ENCODE measurements at regions not wholly inside any gene's neighbourhood (a gene's known extent, or its start where the extent isn't known, plus 50 kb on each side); places are given as distances from the start of the nearest gene placed in this dataset.

DNA sequence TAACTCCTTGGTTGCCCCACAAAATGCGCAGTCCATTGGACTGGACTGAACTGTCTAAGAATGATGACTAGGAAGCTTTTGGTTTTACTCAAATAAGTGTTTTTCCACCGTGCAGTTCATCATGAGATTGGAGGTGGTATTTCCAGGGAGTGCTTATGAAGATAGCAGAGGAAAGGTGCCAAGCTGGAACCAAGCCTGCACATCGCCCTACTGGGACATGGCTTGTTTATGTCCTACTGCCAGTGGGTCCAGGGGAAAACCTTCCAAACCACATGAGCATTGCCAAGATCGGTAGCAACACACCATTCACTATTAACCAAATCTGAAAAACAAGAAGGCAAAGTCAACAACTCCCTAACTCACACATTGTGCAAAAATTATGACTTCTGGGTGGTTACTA is 54.7 kb upstream of the DSCAM start:
- no peak for DNase-seq

DNA sequence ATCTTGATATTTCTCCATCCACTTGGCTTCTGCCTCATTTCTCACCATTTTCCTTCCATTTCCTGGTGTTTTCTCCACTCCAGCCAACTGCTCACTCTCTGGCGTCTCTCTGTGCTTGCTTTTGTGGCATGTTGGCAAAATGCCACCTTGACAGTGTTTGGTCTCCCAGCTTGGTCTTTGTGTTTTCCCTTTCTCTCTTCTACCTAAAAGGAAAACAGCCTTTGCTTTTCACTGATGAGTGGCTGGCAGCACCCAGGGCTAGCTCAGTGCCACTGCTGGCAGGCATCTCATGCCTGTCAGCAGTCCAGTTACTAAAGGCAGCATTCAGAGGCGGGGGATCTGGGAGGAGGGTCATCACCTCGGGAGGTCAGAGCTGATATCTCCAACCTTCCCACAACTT is 55.3 kb upstream of the DSCAM start:
- DNase-seq = peak; percentile 6

DNA sequence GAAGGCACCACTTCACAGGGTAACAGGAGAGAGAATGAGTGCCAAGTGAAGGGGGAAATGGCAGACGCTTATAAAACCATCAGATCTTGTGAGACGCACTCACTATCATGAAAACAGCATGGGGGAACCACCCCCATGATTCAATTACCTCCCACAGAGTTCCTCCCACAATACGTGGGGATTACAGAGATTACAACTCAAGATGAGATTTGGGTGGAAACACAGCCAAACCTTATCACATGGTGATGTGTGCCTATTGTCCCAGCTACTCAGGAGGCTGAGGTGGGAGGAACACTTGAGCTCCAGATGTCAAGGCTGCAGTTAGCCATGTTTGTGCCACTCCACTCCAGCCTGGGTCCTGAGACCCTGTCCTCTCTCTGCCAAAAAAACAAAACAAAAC is 56.0 kb upstream of the DSCAM start:
- no peak for DNase-seq

DNA sequence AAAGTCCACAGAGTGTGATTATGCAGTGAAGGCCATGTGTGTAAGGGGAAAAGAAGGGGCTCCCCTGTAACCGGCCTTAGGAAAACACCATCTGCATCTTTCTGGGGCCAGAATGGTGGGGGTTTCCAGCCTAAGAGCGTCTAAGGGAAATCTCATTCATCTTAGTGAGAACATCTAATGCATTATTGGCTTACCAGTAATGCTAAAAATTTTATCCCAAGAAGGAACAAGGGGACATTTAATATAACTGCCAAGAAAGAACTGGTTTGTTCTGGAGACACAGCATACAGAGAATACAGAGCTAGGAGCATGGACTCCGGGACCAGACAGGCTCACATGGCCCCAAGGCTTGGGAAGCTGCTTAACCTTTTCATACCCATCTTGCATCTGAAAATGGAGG is 58.3 kb upstream of the DSCAM start:
- no peak for DNase-seq

DNA sequence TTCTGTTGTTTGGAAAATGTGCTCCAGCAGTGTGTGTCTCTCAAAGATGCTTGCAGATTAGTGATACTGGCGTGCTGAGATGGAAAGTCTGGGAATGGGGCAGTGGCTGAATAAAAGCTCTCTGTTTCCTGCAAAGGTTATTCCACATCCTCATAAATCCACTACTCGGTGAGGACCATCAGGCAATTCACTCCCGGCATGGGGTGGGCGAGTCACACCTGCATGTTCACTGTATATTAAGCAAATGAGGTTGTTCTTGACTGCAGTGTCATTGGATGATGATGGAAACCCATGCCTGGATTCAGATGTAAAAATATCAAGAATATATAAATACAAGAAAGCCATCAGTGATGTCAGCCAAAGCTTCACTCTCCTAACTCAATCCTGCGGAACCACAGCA is 65.4 kb upstream of the DSCAM start:
- DNase-seq = no peak

DNA sequence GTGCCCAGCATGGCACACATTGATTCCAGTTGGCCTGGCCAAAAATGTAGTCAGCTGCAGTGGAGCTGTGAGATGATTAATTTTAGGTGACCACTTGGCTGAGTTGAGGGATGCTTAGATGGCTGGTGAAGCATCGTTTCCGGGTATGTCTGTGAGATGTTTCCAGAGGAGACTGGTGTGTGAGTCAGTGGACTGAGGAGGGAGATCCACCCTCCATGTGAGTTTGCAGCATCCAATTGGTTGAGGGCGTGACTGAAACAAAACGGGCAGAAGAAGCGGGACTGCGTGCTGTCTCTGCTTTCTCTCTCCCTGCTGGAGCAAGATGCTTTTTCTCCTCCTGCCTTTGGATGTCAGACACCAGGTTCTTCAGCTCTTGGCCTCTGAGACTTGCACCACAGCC is 68.2 kb upstream of the DSCAM start:
- DNase-seq = no peak

DNA sequence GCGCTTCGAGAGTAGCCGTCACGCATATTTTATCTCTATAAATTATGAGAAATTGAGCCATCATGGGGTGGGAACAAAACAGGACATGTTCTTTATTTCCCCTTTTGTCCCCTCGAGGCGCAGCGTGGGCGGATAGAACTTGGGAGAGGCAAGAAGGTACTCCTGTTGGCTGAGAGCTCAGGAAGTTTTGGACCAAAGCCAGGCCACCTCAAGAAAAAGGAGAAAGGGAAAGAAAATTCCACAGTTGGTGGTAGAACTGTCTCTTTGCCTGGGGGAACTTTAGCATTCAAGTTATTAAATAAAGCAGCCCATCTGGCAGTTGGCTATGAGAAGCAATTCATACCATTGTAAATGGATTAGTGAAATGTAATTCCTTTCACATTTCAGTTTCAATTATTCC is 76.4 kb upstream of the DSCAM start:
- peak; percentile 62 for DNase-seq

DNA sequence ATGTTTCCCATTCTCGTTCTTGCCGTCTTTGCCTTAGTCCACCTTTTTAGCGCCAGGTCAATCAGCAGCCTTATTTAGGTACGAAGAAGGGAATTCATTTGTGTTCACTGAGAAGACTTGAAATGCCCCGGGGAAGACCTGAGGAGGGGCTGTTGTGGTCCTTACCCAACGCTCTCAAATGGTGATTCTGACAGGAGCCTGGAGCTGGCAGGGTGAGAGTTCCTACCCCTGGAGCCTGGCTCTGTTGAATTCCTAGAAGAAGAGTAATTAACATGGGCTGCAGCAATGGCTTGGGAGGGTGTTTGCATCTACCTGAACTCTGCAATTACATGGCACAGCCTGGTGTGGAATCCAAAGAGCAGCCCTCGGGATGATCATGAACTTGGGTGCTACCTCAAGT is 76.9 kb upstream of the DSCAM start:
- DNase-seq = no peak

DNA sequence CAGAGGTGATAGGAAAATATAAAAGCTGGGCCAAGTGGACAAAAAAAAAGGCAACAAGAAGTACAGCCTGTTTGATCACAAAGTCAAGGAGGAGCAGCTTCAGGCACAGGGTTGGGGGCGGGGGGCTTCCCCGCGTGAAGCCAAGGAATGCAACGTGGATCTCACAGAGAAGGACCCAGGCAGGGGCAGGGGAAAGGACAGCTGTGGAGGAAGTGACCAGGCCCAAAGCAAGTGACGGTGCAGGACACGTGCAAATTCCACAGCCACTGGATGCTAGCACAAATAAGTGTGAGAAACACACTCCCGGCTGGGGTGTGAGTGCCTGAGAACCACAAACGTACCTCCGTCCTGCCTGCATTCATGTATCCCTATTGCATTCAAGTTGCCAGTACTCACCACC is 77.7 kb upstream of the DSCAM start:
- DNase-seq = no peak

DNA sequence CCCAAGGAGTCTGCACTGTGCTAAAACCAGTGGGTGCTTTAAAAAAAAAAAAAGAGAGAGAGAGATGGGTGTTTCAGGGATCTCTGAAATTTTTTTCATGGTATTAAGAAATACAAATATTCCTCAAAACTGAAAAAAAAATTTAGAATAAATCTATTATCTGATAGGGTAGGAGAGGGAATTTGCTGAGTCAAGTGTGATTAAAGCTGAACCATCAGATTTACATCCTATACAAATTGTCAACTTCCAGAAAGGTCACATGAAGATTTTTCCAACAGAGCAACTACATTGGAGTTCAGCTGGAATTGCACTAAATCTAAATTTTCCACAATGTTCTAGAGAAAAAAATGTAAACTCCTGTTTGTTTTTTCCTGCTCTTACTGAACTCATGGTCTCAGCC is 79.3 kb upstream of the DSCAM start:
- no peak for DNase-seq

DNA sequence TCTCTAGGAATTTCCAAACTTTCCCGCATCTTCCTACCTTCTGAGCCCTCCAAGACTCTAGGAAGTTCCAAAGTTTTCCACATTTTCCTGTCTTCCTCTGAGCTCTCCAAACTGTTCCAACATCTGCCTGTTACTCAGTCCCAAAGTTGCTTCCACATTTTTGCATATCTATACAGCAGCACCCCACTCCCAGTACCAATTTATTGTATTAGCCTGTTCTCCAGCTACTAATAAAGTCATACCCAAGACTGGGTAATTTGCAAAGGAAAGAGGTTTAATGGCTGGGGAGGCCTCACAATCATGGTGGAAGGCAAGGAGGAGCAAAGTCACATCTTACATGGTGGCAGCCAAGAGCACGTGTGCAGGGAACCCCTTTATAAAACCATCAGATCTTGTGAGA is 82.9 kb upstream of the DSCAM start:
- DNase-seq = no peak

DNA sequence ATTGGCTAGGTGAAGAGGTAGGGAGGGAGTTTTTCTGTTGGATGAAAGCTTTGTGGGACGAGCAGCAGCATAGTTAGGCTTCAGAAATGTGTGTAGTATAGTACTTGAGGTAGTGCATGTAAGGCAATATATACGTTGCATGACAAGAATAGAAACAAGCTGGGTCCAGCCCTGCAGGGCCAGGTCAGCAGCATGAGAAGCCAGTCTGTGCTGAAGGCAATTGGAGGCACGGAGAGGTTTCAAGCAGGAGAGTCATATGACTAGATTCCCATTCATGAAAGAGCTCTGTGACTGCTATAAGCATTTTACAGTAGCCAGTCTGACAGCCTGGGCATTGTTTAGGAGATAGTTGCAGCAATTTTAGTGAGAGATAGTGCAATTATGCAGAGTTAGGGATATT is 84.2 kb upstream of the DSCAM start:
- DNase-seq = no peak

DNA sequence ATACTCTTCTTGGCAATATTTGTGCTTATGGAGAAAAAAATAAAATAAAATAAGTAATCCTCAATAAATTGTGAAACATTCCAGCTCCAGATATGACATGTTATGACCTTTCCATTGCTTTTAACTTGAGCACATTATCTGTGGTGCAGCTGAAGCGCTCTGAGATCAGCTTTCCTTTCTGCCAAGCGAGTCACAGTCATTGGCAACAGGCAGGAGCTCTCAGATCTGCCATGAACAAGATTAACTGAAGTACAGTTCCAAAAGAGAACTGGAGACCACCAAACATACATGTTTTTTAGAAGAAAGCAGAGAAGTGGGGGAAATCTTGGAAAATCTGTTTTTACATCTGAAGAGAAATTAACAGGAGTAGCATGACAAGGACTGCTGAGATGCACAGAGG is 89.2 kb upstream of the DSCAM start:
- DNase-seq = no peak

DNA sequence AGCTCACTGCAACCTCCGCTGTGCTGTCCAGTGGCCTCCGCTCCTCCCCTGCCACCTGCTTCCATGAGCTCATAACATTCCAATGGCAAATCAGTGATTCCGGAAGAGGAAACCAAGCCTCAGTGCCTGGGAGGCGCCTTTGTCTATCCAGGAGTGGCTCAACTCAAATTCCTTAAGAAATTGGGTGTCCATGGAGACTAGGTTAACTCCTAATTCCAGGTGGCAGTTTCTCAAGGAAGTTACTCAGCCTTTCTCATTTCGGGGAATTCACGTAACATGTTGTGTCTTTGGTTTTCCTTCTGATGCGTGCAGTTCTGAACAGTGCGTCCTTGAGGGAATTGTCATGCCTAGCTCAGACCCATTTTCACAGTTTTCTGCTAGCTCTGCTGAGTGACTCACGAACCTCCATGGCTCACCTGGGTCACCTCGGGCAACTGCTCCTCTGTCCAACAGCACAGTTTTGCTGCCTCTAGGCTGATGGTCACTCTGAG is 89.9 kb upstream of the DSCAM start:
- no peak for DNase-seq

DNA sequence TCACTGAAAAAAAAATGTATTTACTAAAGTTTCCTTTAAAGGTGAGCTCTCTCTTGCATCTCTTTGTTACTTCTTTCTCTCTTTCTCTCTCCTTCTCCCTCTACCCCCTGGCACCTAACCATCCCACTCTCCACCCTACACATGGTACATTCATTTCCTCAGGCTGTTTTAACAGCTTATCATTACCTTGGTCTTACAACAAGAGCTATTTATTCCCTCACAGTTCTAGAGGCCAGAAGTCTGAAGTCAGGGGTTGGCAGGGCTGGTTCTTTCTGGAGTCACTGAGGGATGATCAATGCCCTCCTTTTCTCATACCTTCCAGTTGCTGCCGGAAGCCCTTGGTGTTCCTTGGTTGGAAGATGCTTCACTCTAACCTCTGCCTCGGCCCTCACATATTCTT is 91.1 kb upstream of the DSCAM start:
- no peak for DNase-seq

DNA sequence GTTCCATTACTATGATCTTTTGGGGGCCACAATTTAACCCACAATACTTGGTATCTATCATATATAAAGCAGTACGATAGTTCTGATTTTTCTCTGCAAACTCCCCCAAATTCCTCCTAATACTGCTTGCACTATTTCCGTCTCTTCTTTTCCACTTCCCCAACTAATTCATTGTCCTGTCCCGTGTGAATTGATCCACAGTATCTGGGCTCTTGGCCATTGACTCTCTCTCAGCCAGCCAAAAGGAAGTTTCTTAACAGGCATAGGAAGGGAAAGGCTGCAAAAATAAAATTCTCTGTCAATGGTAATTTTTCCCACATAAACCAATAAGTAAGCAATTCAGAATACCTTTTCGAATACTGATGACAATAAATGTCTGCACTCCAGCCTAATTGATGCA is 91.7 kb upstream of the DSCAM start:
- no peak for DNase-seq

DNA sequence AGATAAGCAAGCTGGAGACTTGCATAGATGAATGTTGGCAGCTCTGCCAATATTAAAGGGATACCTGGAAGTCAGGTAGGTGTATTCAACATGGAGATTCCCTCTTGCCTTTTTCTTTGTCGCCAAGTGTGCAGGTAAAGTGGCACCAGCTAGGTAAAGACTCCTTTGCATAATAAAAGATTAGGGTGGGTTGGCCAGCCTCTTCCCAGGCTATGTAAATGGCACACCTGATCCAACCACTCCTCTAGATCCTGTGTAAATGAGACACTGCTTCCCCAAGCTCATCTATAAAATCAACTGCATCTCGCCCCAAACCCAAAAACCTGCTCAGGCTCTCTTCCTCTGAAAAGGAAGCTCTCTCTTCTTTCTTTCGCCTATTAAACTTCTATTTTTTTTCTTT is 100.8 kb upstream of the DSCAM start:
- DNase-seq = no peak

DNA sequence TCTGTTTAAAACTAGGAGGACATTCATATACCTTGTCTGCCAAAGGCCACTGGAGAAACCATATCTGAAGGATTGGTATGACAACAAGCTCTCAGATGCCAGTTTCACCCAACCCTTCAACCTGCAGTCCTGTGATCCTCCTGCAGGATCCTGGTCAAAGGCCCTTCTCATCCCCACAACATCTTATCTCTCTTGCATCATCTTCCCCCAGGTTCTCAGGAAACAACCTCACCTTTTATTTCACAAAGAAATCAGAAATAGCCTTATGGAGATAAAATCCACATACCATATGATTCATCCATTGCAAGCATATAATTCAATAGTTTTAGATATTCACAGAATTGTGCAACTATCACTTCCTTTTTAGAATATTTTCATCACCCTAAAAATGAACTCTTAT is 104.0 kb upstream of the DSCAM start:
- DNase-seq = no peak

DNA sequence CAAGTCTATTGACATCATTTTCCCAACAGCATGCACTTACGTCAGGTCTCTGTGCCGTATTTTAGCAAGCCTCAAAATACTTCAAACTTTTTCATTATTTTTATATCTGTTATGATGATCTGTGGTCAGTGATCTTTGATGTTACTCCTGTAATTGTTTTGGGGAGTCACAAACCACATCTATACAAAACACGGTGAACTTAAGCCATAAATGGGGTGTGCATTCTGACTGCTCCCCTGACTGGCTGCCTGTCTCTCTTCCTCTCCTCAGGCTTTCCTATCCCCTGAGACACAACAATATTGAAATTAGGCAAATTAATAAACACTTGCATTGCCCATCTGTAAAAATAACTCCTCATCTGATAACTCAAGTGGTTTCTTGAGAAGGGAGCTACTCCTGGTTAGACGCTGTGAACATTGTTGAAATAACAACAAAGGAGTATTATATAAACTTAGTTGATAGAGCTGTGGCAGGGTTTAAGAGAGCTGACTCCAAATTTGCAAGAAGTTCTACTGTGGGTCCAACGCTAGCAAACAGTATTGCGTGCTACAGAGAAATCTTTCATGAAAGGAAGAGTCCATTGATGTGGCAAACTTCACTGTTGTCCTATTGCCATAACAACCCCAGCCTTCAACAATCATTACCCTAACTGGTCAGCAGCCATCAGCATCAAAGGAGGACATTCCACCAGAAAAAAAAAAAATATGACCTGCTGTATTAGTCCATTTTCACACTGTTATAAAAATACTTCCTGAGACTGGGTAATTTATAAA is 105.8 kb upstream of the DSCAM start:
- DNase-seq = peak; percentile 27

DNA sequence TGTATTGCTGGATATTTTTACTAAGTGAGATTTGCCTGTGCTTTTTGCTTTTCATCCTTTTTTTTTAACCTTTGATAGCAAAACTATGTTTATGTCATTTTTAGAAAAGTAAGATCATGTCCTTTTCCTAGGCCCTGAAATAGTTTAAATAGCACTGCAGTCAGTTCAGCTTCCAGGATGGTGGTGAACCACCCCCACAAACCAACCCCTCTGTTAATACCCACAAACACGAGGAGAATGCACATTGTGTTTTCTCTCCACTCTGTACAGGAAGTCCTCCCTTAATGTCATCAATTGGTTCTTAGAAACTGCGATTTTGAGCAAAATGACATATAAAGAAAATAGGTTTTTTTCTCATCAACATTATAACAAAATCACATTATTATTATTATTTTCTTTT is 117.7 kb upstream of the DSCAM start:
- no peak for DNase-seq

DNA sequence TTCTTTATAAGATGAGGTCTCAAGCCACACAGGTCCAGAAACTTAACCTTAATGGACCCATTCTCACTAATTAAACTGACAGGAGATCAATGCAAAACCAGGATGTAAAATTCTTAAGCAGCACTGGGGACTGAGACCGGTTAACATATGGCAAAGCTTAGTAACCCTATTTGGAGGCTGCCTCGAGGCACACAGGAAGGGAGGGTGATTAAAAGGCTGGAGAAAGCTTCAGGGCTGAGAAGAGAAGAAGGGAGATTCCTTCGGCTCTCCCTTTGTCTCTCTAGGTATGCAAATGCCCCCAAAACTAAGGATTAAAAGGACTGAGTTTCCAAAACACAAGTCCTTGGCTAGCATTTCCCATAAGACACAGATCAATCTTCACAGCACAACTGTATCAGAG is 120.8 kb upstream of the DSCAM start:
- no peak for DNase-seq

DNA sequence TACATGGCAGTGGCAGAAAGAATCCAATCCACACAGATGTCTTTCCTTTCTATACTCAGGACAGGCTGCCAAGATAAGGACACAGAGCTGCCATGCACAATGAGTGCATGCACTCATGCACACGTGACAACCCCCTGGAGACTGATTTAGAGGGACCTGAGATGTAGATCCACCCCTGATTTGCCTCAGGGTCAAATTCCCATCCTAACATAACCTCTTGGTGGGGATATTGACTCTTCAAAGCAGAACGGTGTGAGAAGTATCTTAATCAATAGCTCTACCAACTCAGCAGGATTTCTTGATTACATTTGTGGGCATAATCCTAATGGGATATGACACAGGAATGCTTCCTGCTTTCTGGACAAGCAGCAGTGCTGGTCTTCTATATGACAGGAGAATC is 125.2 kb upstream of the DSCAM start:
- DNase-seq = peak; percentile 60

DNA sequence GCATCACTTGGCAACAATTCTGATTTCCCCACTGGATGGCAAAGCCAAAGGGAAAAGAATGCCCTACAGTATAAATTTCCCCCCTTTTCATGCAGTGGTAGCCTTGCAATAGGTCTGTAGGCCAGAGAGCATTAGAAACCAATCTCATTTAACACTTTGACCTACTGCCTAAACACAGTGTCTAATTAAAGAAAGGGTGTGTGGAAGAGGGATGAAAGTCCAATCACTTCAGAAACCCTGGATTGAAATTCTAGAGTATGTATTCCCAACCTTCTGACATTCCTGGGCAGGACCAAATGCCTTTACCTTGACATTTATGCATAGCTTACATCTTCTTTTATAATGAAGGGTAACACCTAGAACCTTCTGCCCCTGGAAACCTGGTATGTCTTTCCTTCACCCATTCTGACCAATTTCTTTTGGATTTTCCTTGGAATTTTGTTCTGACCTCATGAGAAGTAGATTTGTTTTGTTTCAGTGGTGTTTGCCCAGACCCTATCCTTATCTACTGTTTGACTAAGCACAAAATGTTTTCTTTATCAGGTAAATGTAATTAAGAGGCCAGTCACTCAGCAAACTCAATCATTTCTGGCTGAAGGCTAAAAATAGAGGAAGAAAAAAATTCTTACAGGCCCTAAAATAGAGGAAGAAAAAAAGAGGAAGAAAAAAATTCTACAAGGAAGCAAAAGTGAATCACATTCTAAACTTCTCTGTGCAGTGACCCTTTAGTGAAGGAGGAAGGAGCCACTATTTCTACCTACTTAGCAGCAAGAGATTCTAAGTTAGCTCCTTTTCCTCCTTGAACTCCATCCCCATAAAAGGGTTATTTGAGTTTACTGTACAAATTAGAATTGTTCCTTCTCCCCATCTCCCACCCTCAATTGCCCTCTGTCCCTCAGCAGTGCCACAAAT is 129.5 kb upstream of the DSCAM start:
- DNase-seq = no peak

DNA sequence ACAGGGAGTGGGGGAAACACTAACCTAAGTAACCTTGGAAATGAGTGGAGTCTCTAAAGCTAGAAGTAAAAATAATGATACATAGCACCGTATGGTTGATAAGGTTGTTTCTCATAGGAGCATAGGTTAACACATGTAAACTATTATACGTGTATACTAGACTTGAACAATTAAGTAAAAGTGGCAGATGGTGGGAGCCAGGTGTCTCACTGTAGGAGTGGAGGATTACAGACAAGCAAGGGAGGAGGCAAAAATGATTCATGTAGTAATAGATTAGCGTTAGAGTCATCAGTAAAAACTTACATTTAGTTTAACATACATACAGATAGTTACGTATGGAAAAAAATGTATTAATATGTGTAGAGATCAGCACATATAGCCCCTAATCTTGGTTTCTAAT is 138.4 kb upstream of the DSCAM start:
- DNase-seq = no peak
